ENCODE measurements at regions not wholly inside any gene's neighbourhood (a gene's known extent, or its start where the extent isn't known, plus 50 kb on each side); places are given as distances from the start of the nearest gene placed in this dataset.

GRCh38 chr2:59733567-59733930 lies 819.9 kb downstream of the BCL11A start:
- TF ChIP-seq ZNF274 (IDR thresholded peaks at IDR 0.05; ENCODE audit: low read depth, low read length) (no peak), YY1 (IDR thresholded peaks at IDR 0.05; ENCODE audit: insufficient read depth, insufficient read length) (no peak)
